A549 (cell line): ENCODE measurements at regions not wholly inside any gene's neighbourhood (a gene's known extent, or its start where the extent isn't known, plus 50 kb on each side); places are given as distances from the start of the nearest gene placed in this dataset.

Experiments used
- ATAC-seq, 2 experiments: fragments of 200-7000 bp in 1 of 2; fragments of >200 bp in 1 of 2; cut with Nextera tagmentation in 1 of 2; cut with Tn5 transposase in 1 of 2; 3 replicates each; pipeline versions ENCODE4 v1.8.0 to v1.9.1; 2018 to 2020; ENCODE audit warnings: mild to moderate bottlenecking in 1 of 2, moderate library complexity in 1 of 2
- CTCF ChIA-PET: fragments of 300-600 bp; sonication (Branson Sonifier 250); formaldehyde crosslinking; extraction: SDS; loops from one replicate; lab custom pipeline; 2021; ENCODE audit warnings: antibody characterized with exemption, inconsistent platforms; lab: Yijun Ruan, JAX
- POLR2A ChIA-PET: fragments of 350-600 bp; formaldehyde crosslinking; extraction: SDS; loops from one replicate; lab custom pipeline; 2021; ENCODE audit warnings: antibody characterized with exemption, inconsistent platforms; lab: Yijun Ruan, JAX
- DNase-seq, 2 experiments: peaks; one replicate each; pipeline versions ENCODE4 v3.0.0 to v3.0.0-alpha.2; 2011 to 2016; ENCODE audit warnings: low read depth in 1 of 2, low spot score in 1 of 2
- FAIRE-seq: peaks from 2 replicates; lab custom pipeline; 2011; peaks lifted over from hg19 to GRCh38; lab: Jason Lieb, UNC
- H3K27ac ChIP-seq, 2 experiments: fragments of >200 bp; sonication (Bioruptor Twin); formaldehyde crosslinking; 3 replicates each; pipeline ENCODE4 v1.5.1; 2016 to 2017
- H3K4me1 ChIP-seq: fragments of >200 bp; sonication (Bioruptor Twin); formaldehyde crosslinking; 3 replicates; pipeline ENCODE4 v1.6.1; 2016
- H3K4me2 ChIP-seq: fragments of >200 bp; sonication (Bioruptor Twin); formaldehyde crosslinking; 3 replicates; pipeline ENCODE4 v1.6.1; 2016
- H3K4me3 ChIP-seq: fragments of >200 bp; sonication (Bioruptor Twin); formaldehyde crosslinking; 3 replicates; pipeline ENCODE4 v1.5.1; 2016
- H3K9me3 ChIP-seq: fragments of >200 bp; sonication (Bioruptor Twin); formaldehyde crosslinking; 3 replicates; pipeline ENCODE4 v1.6.1; 2016
- BCL3 ChIP-seq: fragments of >200 bp; sonication (Bioruptor Twin); formaldehyde crosslinking; IDR thresholded peaks from 3 replicates; pipeline ENCODE4 v1.6.1; 2016
- CHD4 ChIP-seq: fragments of 200-600 bp; sonication (generic); IDR thresholded peaks from 2 replicates; pipeline ENCODE4 v1.6.1; 2016; ENCODE audit warnings: antibody characterized with exemption, mild to moderate bottlenecking, borderline replicate concordance
- E2F6 ChIP-seq: IDR thresholded peaks from 2 replicates; pipeline ENCODE4 v1.6.1; 2012; ENCODE audit warnings: low read depth, borderline replicate concordance
- EHMT2 ChIP-seq: fragments of 200-600 bp; sonication (generic); IDR thresholded peaks from 2 replicates; pipeline ENCODE4 v1.6.1; 2016; ENCODE audit warnings: antibody characterized with exemption, low read depth, mild to moderate bottlenecking, moderate library complexity
- ELK1 ChIP-seq: fragments of 150-350 bp; IDR thresholded peaks from 2 replicates; pipeline ENCODE4 v1.6.1; 2014; ENCODE audit warnings: low read depth, mild to moderate bottlenecking, low read length
- FOSB ChIP-seq: fragments of 250-450 bp; sonication (Bioruptor Pico); IDR thresholded peaks from 2 replicates; pipeline ENCODE4 v1.5.0; 2020; ENCODE audit warnings: mild to moderate bottlenecking, moderate library complexity
- HES2 ChIP-seq: fragments of >200 bp; sonication (Bioruptor Twin); formaldehyde crosslinking; IDR thresholded peaks from 2 replicates; pipeline ENCODE4 v1.6.1; 2016
- HMGXB4 ChIP-seq: fragments of 250-450 bp; sonication (Bioruptor Pico); IDR thresholded peaks from 2 replicates; pipeline ENCODE4 v1.5.0; 2021; ENCODE audit warnings: mild to moderate bottlenecking, moderate library complexity, borderline replicate concordance
- KDM5A ChIP-seq: fragments of 200-600 bp; sonication (generic); IDR thresholded peaks from 2 replicates; pipeline ENCODE4 v1.6.1; 2016; ENCODE audit warnings: antibody characterized with exemption, mild to moderate bottlenecking
- PBX3 ChIP-seq: IDR thresholded peaks from 2 replicates; pipeline ENCODE4 v1.6.1; 2012
- PHF8 ChIP-seq: fragments of 200-600 bp; sonication (generic); IDR thresholded peaks from 2 replicates; pipeline ENCODE4 v1.6.1; 2016; ENCODE audit warnings: low read depth, mild to moderate bottlenecking, antibody characterized with exemption, moderate library complexity, borderline replicate concordance
- POLR2A ChIP-seq: IDR thresholded peaks from 2 replicates; pipeline ENCODE4 v1.6.1; 2012; ENCODE audit warnings: mild to moderate bottlenecking, low read length
- POLR2AphosphoS2 ChIP-seq: conservative IDR thresholded peaks from 2 replicates; pipeline ENCODE4 v1.6.1; 2012; ENCODE audit warnings: low read length, improper control_type of control experiment, inconsistent platforms
- RCOR1 ChIP-seq: fragments of 150-350 bp; IDR thresholded peaks from 2 replicates; pipeline ENCODE4 v1.6.1; 2014; ENCODE audit warnings: antibody characterized with exemption, low read length, low read depth
- REST ChIP-seq: fragments of 200-600 bp; sonication (generic); IDR thresholded peaks from 2 replicates; pipeline ENCODE4 v1.6.1; 2016; ENCODE audit warnings: antibody characterized with exemption, mild to moderate bottlenecking, moderate library complexity
- RNF2 ChIP-seq: fragments of 200-600 bp; sonication (generic); IDR thresholded peaks from 2 replicates; pipeline ENCODE4 v1.6.1; 2016; ENCODE audit warnings: low read depth, mild to moderate bottlenecking, antibody characterized with exemption, moderate library complexity, borderline replicate concordance
- SMC3 ChIP-seq: fragments of >200 bp; sonication (Bioruptor Twin); formaldehyde crosslinking; IDR thresholded peaks from 3 replicates; pipeline ENCODE4 v1.6.1; 2018; ENCODE audit warnings: inconsistent platforms
- TFCP2L1 ChIP-seq: fragments of 250-450 bp; sonication (Bioruptor Pico); IDR thresholded peaks from 2 replicates; pipeline ENCODE4 v1.5.0; 2021; ENCODE audit warnings: mild to moderate bottlenecking
- TP53 ChIP-seq: fragments of 250-450 bp; sonication (Bioruptor Pico); IDR thresholded peaks from 2 replicates; pipeline ENCODE4 v1.5.0; 2021; ENCODE audit warnings: mild to moderate bottlenecking, moderate library complexity
- ZC3H11A ChIP-seq: fragments of 450-650 bp; IDR thresholded peaks from 2 replicates; pipeline ENCODE4 v1.6.1; 2014; ENCODE audit warnings: antibody characterized with exemption, mild to moderate bottlenecking
- WGBS: methylation state at CpG from one replicate; pipeline ENCODE4 v1.1.6; 2017; ENCODE audit errors: missing lambda C conversion rate; 5-methylcytosine and 5-hydroxymethylcytosine counted together

- TF ChIP-seq POLR2AphosphoS2 = no peak
- POLR2A ChIA-PET = no interaction called here
- Histone ChIP-seq H3K27ac (no peak overlapping the region), H3K4me3 (no peak overlapping the region), H3K9me3 (0 out of 3 replicates have a peak, but pooled peaks cover 3% of the 10 kb centered on the region), H3K4me1 (no peaks in the 10 kb centered on the region), H3K4me2 (no peak overlapping the region)
- DNase-seq (no peak), ATAC-seq (no peak), FAIRE-seq (no peak)
- CTCF ChIA-PET = no interaction called here
- 1% methylated on average over 2 of the region's 2 CpGs for WGBS
Measured at GRCh38 chr3:76723366-76723765, 316.5 kb upstream of the ROBO2 start.

- TF ChIP-seq EHMT2 = no peak
- TF ChIP-seq PHF8 = no peak
- Histone ChIP-seq H3K4me3 (no peak overlapping the region), H3K27ac (no peak overlapping the region), H3K9me3 (peaks cover 3% of the 10 kb centered on the region; the same call in 1 of the 3 replicates), H3K4me1 (no peaks in the 10 kb centered on the region), H3K4me2 (no peak overlapping the region)
- ChIA-PET POLR2A (no interaction called here), CTCF (no interaction called here)
- no peak for DNase-seq
- WGBS = 41% methylated on average over 1 of the region's 1 CpG
- no peak for FAIRE-seq
- no peak for ATAC-seq
Measured at GRCh38 chr3:76724075-76724474, 315.8 kb upstream of the ROBO2 start.

GRCh38 chr3:76724706-76725105, 315.2 kb upstream of the ROBO2 start:
- Histone ChIP-seq H3K27ac (no peak overlapping the region), H3K4me1 (no peaks in the 10 kb centered on the region), H3K4me3 (no peak overlapping the region), H3K4me2 (no peak overlapping the region), H3K9me3 (peaks cover 3% of the 10 kb centered on the region; the same call in 1 of the 3 replicates)
- 1% methylated on average over 4 of the region's 4 CpGs for WGBS
- no peak for DNase-seq
- no peak for TF ChIP-seq TP53 (CRISPR knock-in tag)
- TF ChIP-seq CHD4 = no peak
- TF ChIP-seq PBX3 = no peak
- no peak for TF ChIP-seq POLR2AphosphoS2
- no peak for TF ChIP-seq KDM5A
- TF ChIP-seq E2F6 = no peak
- no peak for TF ChIP-seq ZC3H11A
- TF ChIP-seq REST = no peak
- no peak for TF ChIP-seq TFCP2L1 (CRISPR knock-in tag)
- no peak for TF ChIP-seq SMC3
- FAIRE-seq = no peak
- ChIA-PET POLR2A (no interaction called here), CTCF (no interaction called here)
- no peak for ATAC-seq

- H3K27ac ChIP-seq = no peak overlapping the region
- H3K4me1 ChIP-seq = no peaks in the 10 kb centered on the region
- H3K4me3 ChIP-seq = no peak overlapping the region
- ChIA-PET POLR2A (no interaction called here), CTCF (interaction anchor here (1.0 kb wide), 1 partner anchor 9 kb away, joined by 3 read pairs; no protein-coding TSS in a partner anchor)
- 45% methylated on average over 5 of the region's 5 CpGs for WGBS
- DNase-seq = no peak
- peaks cover 3% of the 10 kb centered on the region; the same call in 1 of the 3 replicates for H3K9me3 ChIP-seq
- ATAC-seq = no peak
- FAIRE-seq = no peak
- H3K4me2 ChIP-seq = no peak overlapping the region
- no peak for TF ChIP-seq POLR2A
- no peak for TF ChIP-seq POLR2AphosphoS2
- TF ChIP-seq RCOR1 = no peak
- TF ChIP-seq RNF2 = no peak
- no peak for TF ChIP-seq KDM5A
- TF ChIP-seq HES2 = no peak
- TF ChIP-seq FOSB = no peak
- TF ChIP-seq ELK1 = no peak
- TF ChIP-seq BCL3 = no peak
- TF ChIP-seq HMGXB4 (CRISPR knock-in tag) = no peak
Measured at GRCh38 chr3:76726034-76726433, 313.9 kb upstream of the ROBO2 start.
